GM18498 (cell line): ENCODE measurements at regions not wholly inside any gene's neighbourhood (a gene's known extent, or its start where the extent isn't known, plus 50 kb on each side); places are given as distances from the start of the nearest gene placed in this dataset.
A peak's percentile ranks its signal among the peaks of the same experiment; 100 is the strongest.

Source experiments
- ATAC-seq: cut with Tn5 transposase; IDR thresholded peaks from one replicate; pipeline ENCODE4 v1.9.1; 2021; ENCODE audit warnings: mild to moderate bottlenecking, moderate library complexity; ENCODE audit not compliant: unreplicated experiment

GRCh38 chr6:134866563-134866962, 83.3 kb downstream of the ALDH8A1 start:
- ATAC-seq = no peak

- no peak for ATAC-seq
These were observed 85.3 kb downstream of the ALDH8A1 start for GRCh38 chr6:134864558-134864957.

GRCh38 chr6:134863763-134864510, 86.0 kb downstream of the ALDH8A1 start:
- no peak for ATAC-seq

- no peak for ATAC-seq
These were observed 95.5 kb downstream of the ALDH8A1 start for GRCh38 chr6:134854366-134854765.

GRCh38 chr6:134853111-134854055, 96.5 kb downstream of the ALDH8A1 start:
- no peak for ATAC-seq

- ATAC-seq = no peak
These were observed 98.4 kb downstream of the ALDH8A1 start for GRCh38 chr6:134851548-134851947.

- no peak for ATAC-seq
These were observed 99.1 kb downstream of the ALDH8A1 start for GRCh38 chr6:134850721-134851305.

GRCh38 chr6:134849920-134850447, 99.9 kb downstream of the ALDH8A1 start:
- ATAC-seq = no peak

GRCh38 chr6:134848076-134848475, 101.8 kb downstream of the ALDH8A1 start:
- ATAC-seq = no peak

GRCh38 chr6:134846865-134847264, 103.0 kb downstream of the ALDH8A1 start:
- no peak for ATAC-seq

GRCh38 chr6:134846031-134846430, 103.9 kb downstream of the ALDH8A1 start:
- ATAC-seq = no peak

- ATAC-seq = no peak
These were observed 105.8 kb downstream of the ALDH8A1 start for GRCh38 chr6:134844120-134844519.

GRCh38 chr6:134840086-134840867, 109.6 kb downstream of the ALDH8A1 start:
- ATAC-seq = peak; percentile 88

GRCh38 chr6:134835993-134836392, 113.9 kb downstream of the ALDH8A1 start:
- no peak for ATAC-seq

- ATAC-seq = no peak
These were observed 119.0 kb downstream of the ALDH8A1 start for GRCh38 chr6:134830940-134831339.

- ATAC-seq = no peak
These were observed 119.7 kb downstream of the ALDH8A1 start for GRCh38 chr6:134830194-134830593.

GRCh38 chr6:134828641-134829040, 121.3 kb downstream of the ALDH8A1 start:
- no peak for ATAC-seq

- peak; percentile 56 for ATAC-seq
These were observed 122.8 kb downstream of the ALDH8A1 start for GRCh38 chr6:134826889-134827737.

- no peak for ATAC-seq
These were observed 126.2 kb downstream of the ALDH8A1 start for GRCh38 chr6:134823710-134824034.
